IMR-90 (cell line): ENCODE measurements at regions not wholly inside any gene's neighbourhood (a gene's known extent, or its start where the extent isn't known, plus 50 kb on each side); places are given as distances from the start of the nearest gene placed in this dataset.

Source experiments
- ATAC-seq: fragments of 200-7000 bp; cut with Tn5 transposase; 2 replicates; pipeline ENCODE4 v1.9.1; 2020; ENCODE audit warnings: low read depth, mild to moderate bottlenecking, moderate library complexity
- BruUV-seq: library from RNA; stranded (reverse); fragments of 400-500 nt; replicated peaks from 2 replicates; lab custom pipeline; 2021; lab: Mats Ljungman, UMichigan
- CTCF ChIA-PET: fragments of 300-600 bp; formaldehyde crosslinking; extraction: SDS; loops from one replicate; lab custom pipeline; 2021; ENCODE audit warnings: antibody characterized with exemption; lab: Yijun Ruan, JAX
- POLR2A ChIA-PET: fragments of 300-600 bp; sonication (Branson Sonifier 250); formaldehyde crosslinking; loops from one replicate; lab custom pipeline; 2022; ENCODE audit warnings: antibody characterized with exemption; ENCODE audit not compliant: unreplicated experiment; lab: Charles Lee
- DNase-seq: peaks from one replicate; pipeline ENCODE4 v3.0.0; 2013
- H2AFZ ChIP-seq: replicated peaks from 2 replicates; pipeline ENCODE3; 2013; ENCODE audit warnings: low read length, mild to moderate bottlenecking; ENCODE audit not compliant: poor library complexity
- H2AK5ac ChIP-seq: 2 replicates; pipeline ENCODE4 v1.6.1; 2013; ENCODE audit warnings: low read depth, low read length, inconsistent platforms
- H2AK9ac ChIP-seq: replicated peaks from 2 replicates; pipeline ENCODE3; 2013; ENCODE audit warnings: mild to moderate bottlenecking, low read depth, low read length, moderate library complexity; ENCODE audit not compliant: poor library complexity
- H2BK120ac ChIP-seq: 2 replicates; pipeline ENCODE4 v1.6.1; 2013; ENCODE audit warnings: low read depth, low read length, inconsistent platforms
- H2BK15ac ChIP-seq: 3 replicates; pipeline ENCODE4 v1.6.1; 2013; ENCODE audit warnings: low read depth, low read length, inconsistent platforms
- H2BK20ac ChIP-seq: 2 replicates; pipeline ENCODE4 v1.6.1; 2013; ENCODE audit warnings: low read depth, mild to moderate bottlenecking, inconsistent platforms, low read length, moderate library complexity
- H2BK5ac ChIP-seq: 2 replicates; pipeline ENCODE4 v1.6.1; 2013; ENCODE audit warnings: mild to moderate bottlenecking, low read depth, low read length, inconsistent platforms; ENCODE audit not compliant: poor library complexity, severe bottlenecking
- H3K14ac ChIP-seq: replicated peaks from 2 replicates; pipeline ENCODE4 v1.6.1; 2013; ENCODE audit warnings: low read depth, low read length, inconsistent platforms
- H3K18ac ChIP-seq: 2 replicates; pipeline ENCODE4 v1.6.1; 2013; ENCODE audit warnings: low read depth, low read length, control low read depth
- H3K23ac ChIP-seq: 2 replicates; pipeline ENCODE4 v1.6.1; 2013; ENCODE audit warnings: low read depth, low read length, inconsistent platforms
- H3K27ac ChIP-seq: 2 replicates; pipeline ENCODE4 v1.5.1; 2013; ENCODE audit warnings: mild to moderate bottlenecking, control low read depth, low read length; ENCODE audit not compliant: insufficient read depth
- H3K27me3 ChIP-seq: 2 replicates; pipeline ENCODE4 v1.6.1; 2013; ENCODE audit warnings: low read length; ENCODE audit not compliant: control insufficient read depth, insufficient read depth
- H3K36me3 ChIP-seq: 2 replicates; pipeline ENCODE4 v1.6.1; 2013; ENCODE audit warnings: low read length, mixed read lengths; ENCODE audit not compliant: control insufficient read depth, insufficient read depth
- H3K4ac ChIP-seq: 2 replicates; pipeline ENCODE4 v1.6.1; 2013; ENCODE audit warnings: low read depth, low read length, inconsistent platforms
- H3K4me1 ChIP-seq: 2 replicates; pipeline ENCODE4 v1.6.1; 2013; ENCODE audit warnings: low read length, mixed read lengths; ENCODE audit not compliant: control insufficient read depth, insufficient read depth
- H3K4me2 ChIP-seq: 2 replicates; pipeline ENCODE4 v1.6.1; 2013; ENCODE audit warnings: low read depth, mild to moderate bottlenecking, control low read depth, low read length, moderate library complexity
- H3K4me3 ChIP-seq: 2 replicates; pipeline ENCODE4 v1.5.1; 2013; ENCODE audit warnings: low read depth, mild to moderate bottlenecking, control low read depth, low read length, moderate library complexity; ENCODE audit not compliant: insufficient read depth
- H3K56ac ChIP-seq: 2 replicates; pipeline ENCODE4 v1.6.1; 2013; ENCODE audit warnings: low read length, inconsistent platforms; ENCODE audit not compliant: insufficient read depth; ENCODE audit errors: extremely low read depth
- H3K79me1 ChIP-seq, 2 experiments: 2 replicates each; pipeline ENCODE4 v1.6.1; 2013; ENCODE audit warnings: low read length in 2 of 2, inconsistent platforms in 1 of 2, low read depth in 1 of 2
- H3K9ac ChIP-seq: 2 replicates; pipeline ENCODE4 v1.6.1; 2013; ENCODE audit warnings: low read depth, low read length, control low read depth
- H3K9me1 ChIP-seq: 2 replicates; pipeline ENCODE4 v1.6.1; 2013; ENCODE audit warnings: low read length, inconsistent platforms; ENCODE audit not compliant: insufficient read depth
- H3K9me3 ChIP-seq: 2 replicates; pipeline ENCODE4 v1.6.1; 2013; ENCODE audit warnings: low read length; ENCODE audit not compliant: control insufficient read depth, insufficient read depth
- H4K20me1 ChIP-seq: 2 replicates; pipeline ENCODE4 v1.6.1; 2013; ENCODE audit warnings: low read length, inconsistent platforms; ENCODE audit not compliant: insufficient read depth
- H4K5ac ChIP-seq: 2 replicates; pipeline ENCODE4 v1.6.1; 2013; ENCODE audit warnings: mild to moderate bottlenecking, low read depth, low read length, control low read depth
- H4K8ac ChIP-seq, 2 experiments: 2 replicates each; pipeline ENCODE4 v1.6.1; 2013; ENCODE audit warnings: low read depth in 2 of 2, low read length in 2 of 2, control low read depth in 1 of 2, inconsistent platforms in 1 of 2
- H4K91ac ChIP-seq: 2 replicates; pipeline ENCODE4 v1.6.1; 2013; ENCODE audit warnings: low read depth, low read length, inconsistent platforms; ENCODE audit not compliant: insufficient read depth
- MAFK ChIP-seq: IDR thresholded peaks from 2 replicates; pipeline ENCODE4 v1.6.1; 2012; ENCODE audit warnings: low read depth, low read length, improper control_type of control experiment
- RAD21 ChIP-seq: IDR thresholded peaks from 2 replicates; pipeline ENCODE4 v1.6.1; 2012; ENCODE audit warnings: low read length, improper control_type of control experiment
- WGBS, 2 experiments: methylation state at CpG; one replicate each; pipeline versions ENCODE4 v1.1.5 to v1.1.7; 2013; ENCODE audit warnings: missing lambda C conversion rate in 2 of 2; ENCODE audit not compliant: insufficient read length in 1 of 2; ENCODE audit errors: extremely low coverage in 2 of 2; 5-methylcytosine and 5-hydroxymethylcytosine counted together
- dilution Hi-C: fragments of 300-500 bp; cut with HindIII; formaldehyde crosslinking; loops from one replicate; pipeline ENCODE4 v1.14.3; 2018; ENCODE audit warnings: low sequenced_read_pairs; ENCODE audit not compliant: unreplicated experiment
- in situ Hi-C: fragments of 300-500 bp; cut with MboI; formaldehyde crosslinking; loops from 3 replicates; pipeline ENCODE4 v1.14.3; 2019; ENCODE audit warnings: low sequenced_read_pairs, inconsistent platforms, mixed read lengths
- intact Hi-C: fragments of 100-400 bp; cut with micrococcal nuclease; formaldehyde crosslinking; loops from 2 replicates; pipeline ENCODE4 v1.10.0; 2022

DNA sequence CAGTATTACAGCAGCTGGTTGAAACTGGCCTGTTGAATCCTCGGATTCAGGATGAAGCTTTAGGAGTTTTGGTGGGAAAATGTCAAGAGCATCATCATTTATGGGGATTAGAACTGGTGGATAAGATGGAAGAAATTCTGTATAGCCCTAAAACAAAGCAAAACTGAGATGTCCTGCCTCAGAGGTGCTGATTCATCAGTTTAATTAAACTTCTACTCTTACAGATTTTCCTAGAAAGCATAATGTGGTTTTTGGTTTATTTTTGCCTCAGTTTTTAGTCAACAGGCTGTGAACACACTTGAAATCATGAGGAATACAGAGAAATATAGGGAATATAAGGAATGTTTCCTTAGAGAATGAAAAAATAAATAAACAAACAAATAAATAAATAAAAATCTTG, 228.7 kb upstream of the POU3F2 start:
- Histone ChIP-seq H3K9me3 (0 out of 2 replicates have a peak, but pooled peaks cover 2% of the 10 kb centered on the region), H3K4me3 (no peak overlapping the region), H2BK120ac (no peak overlapping the region), H3K4me1 (no peaks in the 10 kb centered on the region), H3K14ac (no peak overlapping the region), H4K5ac (no peak overlapping the region), H2AK9ac (no peak overlapping the region), H2BK15ac (no peak overlapping the region), H3K4me2 (no peak overlapping the region), H3K36me3 (no peaks in the 10 kb centered on the region), H3K23ac (no peak overlapping the region), H3K9me1 (no peaks in the 10 kb centered on the region), H3K56ac (no peak overlapping the region), H2AFZ (no peak overlapping the region), H4K91ac (no peak overlapping the region), H2AK5ac (no peak overlapping the region), H3K18ac (no peak overlapping the region), H2BK20ac (no peak overlapping the region), H2BK5ac (no peak overlapping the region), H3K4ac (no peak overlapping the region), H3K27me3 (no peaks in the 10 kb centered on the region), H3K27ac (no peak overlapping the region), H4K20me1 (no peaks in the 10 kb centered on the region), H4K8ac (no peak overlapping the region), H3K79me1 (no peaks in the 10 kb centered on the region), H3K9ac (no peak overlapping the region)
- intact Hi-C loops (no loop called here), dilution Hi-C loops (no loop called here), in situ Hi-C loops (no loop called here)
- WGBS, 2 experiments, result no CpG with 5 or more reads among the region's 1 CpG
- no TSS peak for BruUV-seq
- ChIA-PET CTCF (interaction anchor here (0.5 to 0.6 kb wide), 2 partner anchors 17 to 1511 kb away, joined by 3 to 4 read pairs; no protein-coding TSS in a partner anchor), POLR2A (no interaction called here)
- no peak for DNase-seq
- ATAC-seq, result no peak
- TF ChIP-seq MAFK, result peak; percentile 58
- no peak for TF ChIP-seq RAD21
